K562 (cell line): ENCODE measurements at regions not wholly inside any gene's neighbourhood (a gene's known extent, or its start where the extent isn't known, plus 50 kb on each side); places are given as distances from the start of the nearest gene placed in this dataset.

Source experiments
- ATAC-seq: fragments of 200-7000 bp; cut with Tn5 transposase; 3 replicates; pipeline ENCODE4 v1.9.1; 2020; ENCODE audit warnings: moderate library complexity
- BruUV-seq: library from RNA; stranded (reverse); fragments of 400-500 nt; replicated peaks from 2 replicates; lab custom pipeline; 2021; lab: Mats Ljungman, UMichigan
- CTCF ChIA-PET: fragments of 300-600 bp; formaldehyde crosslinking; extraction: SDS; loops from one replicate; lab custom pipeline; 2021; ENCODE audit warnings: low intra/inter-chr PET ratio; lab: Yijun Ruan, JAX
- POLR2A ChIA-PET: fragments of 300-600, 350-650 bp; sonication (Branson Sonifier 250); formaldehyde crosslinking; extraction: SDS; loops from one replicate; lab custom pipeline; 2021; ENCODE audit warnings: antibody characterized with exemption, inconsistent platforms; lab: Yijun Ruan, JAX
- DNase-seq, 4 experiments: peaks; one replicate each; pipeline versions ENCODE4 v3.0.0 to v3.0.0-alpha.2; 2011 to 2018; ENCODE audit warnings: low spot score in 3 of 4, mixed read lengths in 3 of 4; ENCODE audit errors: extremely low read depth in 1 of 4
- FAIRE-seq: peaks from 2 replicates; lab custom pipeline; 2011; peaks lifted over from hg19 to GRCh38; lab: Jason Lieb, UNC
- H2AFZ ChIP-seq: 2 replicates; pipeline ENCODE4 v1.6.0; 2011; ENCODE audit warnings: low read depth, low read length, control low read depth, inconsistent platforms
- H3K27ac ChIP-seq: fragments of 200-600 bp; 3 replicates; pipeline ENCODE4 v1.8.0; 2011; ENCODE audit warnings: low read depth, mild to moderate bottlenecking, control low read depth, inconsistent platforms, low read length, moderate library complexity, mixed read lengths; ENCODE audit errors: extremely low read depth
- H3K27me3 ChIP-seq, 2 experiments: fragments of 300-600 bp in 1 of 2; 2 replicates in 1 of 2; 3 replicates in 1 of 2; pipeline versions ENCODE4 v1.6.0 to v1.8.0; 2011; ENCODE audit warnings: inconsistent platforms in 2 of 2, low read length in 2 of 2, mild to moderate bottlenecking in 1 of 2, mixed read lengths in 1 of 2, moderate library complexity in 1 of 2; ENCODE audit not compliant: control insufficient read depth in 2 of 2, insufficient read depth in 2 of 2
- H3K36me3 ChIP-seq: fragments of 300-600 bp; 3 replicates; pipeline ENCODE4 v1.8.0; 2011; ENCODE audit warnings: mild to moderate bottlenecking, low read length, inconsistent platforms; ENCODE audit not compliant: control insufficient read depth, insufficient read depth
- H3K4me1 ChIP-seq, 2 experiments: fragments of 200-600 bp in 1 of 2; replicated peaks in 1 of 2; 2 replicates in 1 of 2; 3 replicates in 1 of 2; pipeline versions ENCODE4 v1.5.1 to v1.8.0; 2011; ENCODE audit warnings: inconsistent platforms in 2 of 2, low read length in 2 of 2, mild to moderate bottlenecking in 1 of 2, mixed read lengths in 1 of 2, moderate library complexity in 1 of 2; ENCODE audit not compliant: control insufficient read depth in 2 of 2, insufficient read depth in 2 of 2
- H3K4me2 ChIP-seq: 2 replicates; pipeline ENCODE4 v1.6.1; 2011; ENCODE audit warnings: low read length, control low read depth, inconsistent platforms, mixed read lengths; ENCODE audit not compliant: insufficient read depth
- H3K4me3 ChIP-seq: fragments of 200-600 bp; sonication (generic), shearing (Covaris generic); 2 replicates; pipeline ENCODE4 v1.5.1; 2016; ENCODE audit warnings: control low read depth, inconsistent platforms
- H3K79me2 ChIP-seq: fragments of 200-600 bp; 3 replicates; pipeline ENCODE4 v1.8.0; 2011; ENCODE audit warnings: low read length, inconsistent platforms; ENCODE audit not compliant: control insufficient read depth, insufficient read depth
- H3K9ac ChIP-seq, 2 experiments: 2 replicates each; pipeline versions ENCODE4 v1.6.0 to v1.6.1; 2011; ENCODE audit warnings: low read depth in 2 of 2, low read length in 2 of 2, control low read depth in 1 of 2, inconsistent platforms in 1 of 2, mild to moderate bottlenecking in 1 of 2, mixed read lengths in 1 of 2; ENCODE audit not compliant: insufficient read depth in 1 of 2
- H3K9me1 ChIP-seq: one replicate; pipeline ENCODE4 v1.6.0; 2011; ENCODE audit warnings: inconsistent platforms, mild to moderate bottlenecking, low read length, moderate library complexity; ENCODE audit not compliant: control insufficient read depth, insufficient read depth
- H3K9me3 ChIP-seq: replicated peaks from 2 replicates; pipeline ENCODE4 v1.5.1; 2011; ENCODE audit warnings: low read depth, low read length, inconsistent platforms; ENCODE audit not compliant: control insufficient read depth, insufficient read depth
- H4K20me1 ChIP-seq: replicated peaks from 2 replicates; pipeline ENCODE4 v1.6.1; 2011; ENCODE audit warnings: low read length, inconsistent platforms, mixed read lengths; ENCODE audit not compliant: control insufficient read depth, insufficient read depth
- CHD2 ChIP-seq: IDR thresholded peaks from 2 replicates; pipeline ENCODE4 v1.6.1; 2011; ENCODE audit warnings: low read depth, low read length
- CHD4 ChIP-seq: fragments of 200-600 bp; sonication (generic); IDR thresholded peaks from 3 replicates; pipeline ENCODE4 v1.6.1; 2012; ENCODE audit warnings: low read depth, mild to moderate bottlenecking, mixed read lengths, low read length, inconsistent platforms; ENCODE audit not compliant: insufficient read depth, insufficient replicate concordance, poor library complexity, severe bottlenecking
- EP400 ChIP-seq: fragments of 450-650 bp; IDR thresholded peaks from 2 replicates; pipeline ENCODE4 v1.6.1; 2017; ENCODE audit warnings: antibody characterized with exemption, mild to moderate bottlenecking, moderate library complexity
- FUS ChIP-seq: fragments of 200-400 bp; formaldehyde crosslinking; optimal IDR thresholded peaks from 2 replicates; pipeline ENCODE3; 2017; ENCODE audit warnings: low read depth, low read length
- KLF13 ChIP-seq: fragments of 450-650 bp; IDR thresholded peaks from 2 replicates; pipeline ENCODE4 v1.6.1; 2016; ENCODE audit warnings: missing genetic modification characterization, low read depth, mild to moderate bottlenecking, missing compliant biosample characterization, moderate library complexity, borderline replicate concordance
- PHTF2 ChIP-seq: fragments of 250-450 bp; sonication (Bioruptor Pico); IDR thresholded peaks from 2 replicates; pipeline ENCODE4 v1.5.0; 2021; ENCODE audit warnings: mild to moderate bottlenecking
- PYGO2 ChIP-seq: fragments of 450-650 bp; IDR thresholded peaks from 2 replicates; pipeline ENCODE4 v1.6.1; 2016; ENCODE audit warnings: mild to moderate bottlenecking, missing genetic modification characterization, moderate library complexity, missing compliant biosample characterization
- SMARCA4 ChIP-seq: fragments of 450-650 bp; IDR thresholded peaks from 2 replicates; pipeline ENCODE4 v1.6.1; 2016
- SMARCC2 ChIP-seq: fragments of 450-650 bp; IDR thresholded peaks from 2 replicates; pipeline ENCODE4 v1.6.1; 2017; ENCODE audit warnings: antibody characterized with exemption, moderate library complexity, mild to moderate bottlenecking, low read depth
- TEAD1 ChIP-seq, 2 experiments: fragments of 450-650 bp in 1 of 2; sonication (generic) in 1 of 2; formaldehyde crosslinking; IDR thresholded peaks; 2 replicates each; pipeline versions ENCODE4 v1.4.0 to v1.8.0; 2020 to 2022; ENCODE audit warnings: mild to moderate bottlenecking in 2 of 2, missing genetic modification reagents in 1 of 2
- U2AF2 ChIP-seq: fragments of 200-400 bp; formaldehyde crosslinking; optimal IDR thresholded peaks from 2 replicates; pipeline ENCODE3; 2017; ENCODE audit warnings: low read depth, mild to moderate bottlenecking, low read length
- ZNF57 ChIP-seq: fragments of 450-650 bp; formaldehyde crosslinking; IDR thresholded peaks from 2 replicates; pipeline ENCODE4 v1.4.0; 2020; ENCODE audit warnings: mild to moderate bottlenecking, moderate library complexity
- ZNF696 ChIP-seq: fragments of 250-450 bp; sonication (Bioruptor Pico); conservative IDR thresholded peaks from 2 replicates; pipeline ENCODE4 v1.4.0; 2020; ENCODE audit warnings: mild to moderate bottlenecking, moderate library complexity
- ZNF717 ChIP-seq: fragments of 250-450 bp; sonication (Bioruptor Pico); IDR thresholded peaks from 2 replicates; pipeline ENCODE4 v1.5.0; 2021
- WGBS: fragments of 100-300 bp; shearing (Covaris generic); methylation state at CpG from one replicate; pipeline ENCODE4 v1.1.6; 2016; ENCODE audit warnings: low coverage, mixed read lengths; ENCODE audit not compliant: insufficient coverage; ENCODE audit errors: missing lambda C conversion rate; 5-methylcytosine and 5-hydroxymethylcytosine counted together
- in situ Hi-C: fragments of 300-500 bp; cut with MboI; formaldehyde crosslinking; loops from 4 replicates; pipeline ENCODE4 v1.15.0; 2018; ENCODE audit warnings: inconsistent platforms, mixed read lengths
- intact Hi-C: fragments of 100-400 bp; cut with micrococcal nuclease; formaldehyde crosslinking; loops from 2 replicates; pipeline ENCODE4 v1.14.2; 2022
- TF ChIP-seq, protein P1 (sequence below): fragments of 250-450 bp; sonication (Bioruptor Pico); IDR thresholded peaks from 2 replicates; pipeline ENCODE4 v1.6.1; 2021; ENCODE audit warnings: mild to moderate bottlenecking
- TF ChIP-seq, protein P2 (sequence below): fragments of 450-650 bp; conservative IDR thresholded peaks from 2 replicates; pipeline ENCODE4 v1.6.1; 2016; ENCODE audit warnings: missing genetic modification characterization, low read depth, mild to moderate bottlenecking, control low read depth, missing compliant biosample characterization
- TF ChIP-seq, protein P3 (sequence below): fragments of 250-450 bp; sonication (Bioruptor Pico); IDR thresholded peaks from 2 replicates; pipeline ENCODE4 v1.8.0; 2021; ENCODE audit warnings: moderate library complexity, mild to moderate bottlenecking, inconsistent platforms
- TF ChIP-seq, protein P4 (sequence below): fragments of 450-650 bp; formaldehyde crosslinking; IDR thresholded peaks from 2 replicates; pipeline ENCODE4 v1.4.0; 2020; ENCODE audit warnings: mild to moderate bottlenecking, mixed read lengths
- TF ChIP-seq, protein P5 (sequence below): fragments of 450-650 bp; IDR thresholded peaks from 2 replicates; pipeline ENCODE4 v1.6.1; 2017; ENCODE audit warnings: antibody characterized with exemption

DNA sequence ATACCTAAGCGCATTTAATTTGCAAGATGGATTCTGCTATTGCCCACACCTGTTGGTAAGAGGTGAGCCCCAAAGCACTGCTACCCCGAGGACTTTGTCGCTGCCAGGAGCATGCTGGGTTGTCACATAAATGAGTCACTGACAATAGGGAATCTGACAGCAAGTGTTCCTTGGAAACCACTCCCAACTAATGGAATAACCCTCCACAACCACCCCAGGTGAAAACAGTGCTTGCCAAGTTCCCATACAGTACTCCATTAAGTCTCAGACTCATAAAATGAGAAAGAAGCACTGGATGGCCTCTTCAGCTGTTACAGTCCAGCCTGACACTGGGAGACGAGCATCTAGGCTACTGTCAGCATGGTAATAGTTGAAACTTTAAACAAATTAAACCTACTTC lies 108.6 kb downstream of the EFNB2 start:
- no peak overlapping the region for H2AFZ ChIP-seq
- no peak overlapping the region for H3K9ac ChIP-seq
- H3K79me2 ChIP-seq: no peaks in the 10 kb centered on the region
- no peak for DNase-seq
- no peaks in the 10 kb centered on the region for H3K36me3 ChIP-seq
- ATAC-seq: no peak
- FAIRE-seq: no peak
- intact Hi-C loops (no loop called here), in situ Hi-C loops (no loop called here)
- H3K9me3 ChIP-seq: no peaks in the 10 kb centered on the region
- H3K4me2 ChIP-seq: no peak overlapping the region
- no peaks in the 10 kb centered on the region for H4K20me1 ChIP-seq
- no peak overlapping the region for H3K27ac ChIP-seq
- CTCF ChIA-PET: no interaction called here
- BruUV-seq: no TSS peak
- H3K27me3 ChIP-seq: no peaks in the 10 kb centered on the region
- no peak overlapping the region for H3K4me3 ChIP-seq
- no peaks in the 10 kb centered on the region for H3K9me1 ChIP-seq
- H3K4me1 ChIP-seq: no peaks in the 10 kb centered on the region
- no peak for TF ChIP-seq SMARCC2
- no peak for TF ChIP-seq PHTF2 (CRISPR knock-in tag)
- TF ChIP-seq, protein P1, sequence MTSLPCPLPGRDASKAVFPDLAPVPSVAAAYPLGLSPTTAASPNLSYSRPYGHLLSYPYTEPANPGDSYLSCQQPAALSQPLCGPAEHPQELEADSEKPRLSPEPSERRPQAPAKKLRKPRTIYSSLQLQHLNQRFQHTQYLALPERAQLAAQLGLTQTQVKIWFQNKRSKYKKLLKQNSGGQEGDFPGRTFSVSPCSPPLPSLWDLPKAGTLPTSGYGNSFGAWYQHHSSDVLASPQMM (CRISPR knock-in tag): no peak
- TF ChIP-seq, protein P2, sequence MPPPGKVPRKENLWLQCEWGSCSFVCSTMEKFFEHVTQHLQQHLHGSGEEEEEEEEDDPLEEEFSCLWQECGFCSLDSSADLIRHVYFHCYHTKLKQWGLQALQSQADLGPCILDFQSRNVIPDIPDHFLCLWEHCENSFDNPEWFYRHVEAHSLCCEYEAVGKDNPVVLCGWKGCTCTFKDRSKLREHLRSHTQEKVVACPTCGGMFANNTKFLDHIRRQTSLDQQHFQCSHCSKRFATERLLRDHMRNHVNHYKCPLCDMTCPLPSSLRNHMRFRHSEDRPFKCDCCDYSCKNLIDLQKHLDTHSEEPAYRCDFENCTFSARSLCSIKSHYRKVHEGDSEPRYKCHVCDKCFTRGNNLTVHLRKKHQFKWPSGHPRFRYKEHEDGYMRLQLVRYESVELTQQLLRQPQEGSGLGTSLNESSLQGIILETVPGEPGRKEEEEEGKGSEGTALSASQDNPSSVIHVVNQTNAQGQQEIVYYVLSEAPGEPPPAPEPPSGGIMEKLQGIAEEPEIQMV (tag): no peak
- no peak for TF ChIP-seq EP400
- TF ChIP-seq ZNF717: no peak
- no peak for TF ChIP-seq CHD2
- TF ChIP-seq FUS: no peak
- TF ChIP-seq PYGO2 (tag): no peak
- no peak for TF ChIP-seq KLF13 (tag)
- TF ChIP-seq TEAD1 (CRISPR knock-in tag; IDR thresholded peaks at IDR 0.05): no peak
- TF ChIP-seq, protein P3, sequence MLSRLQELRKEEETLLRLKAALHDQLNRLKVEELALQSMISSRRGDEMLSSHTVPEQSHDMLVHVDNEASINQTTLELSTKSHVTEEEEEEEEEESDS (CRISPR knock-in tag): no peak
- TF ChIP-seq, protein P4, sequence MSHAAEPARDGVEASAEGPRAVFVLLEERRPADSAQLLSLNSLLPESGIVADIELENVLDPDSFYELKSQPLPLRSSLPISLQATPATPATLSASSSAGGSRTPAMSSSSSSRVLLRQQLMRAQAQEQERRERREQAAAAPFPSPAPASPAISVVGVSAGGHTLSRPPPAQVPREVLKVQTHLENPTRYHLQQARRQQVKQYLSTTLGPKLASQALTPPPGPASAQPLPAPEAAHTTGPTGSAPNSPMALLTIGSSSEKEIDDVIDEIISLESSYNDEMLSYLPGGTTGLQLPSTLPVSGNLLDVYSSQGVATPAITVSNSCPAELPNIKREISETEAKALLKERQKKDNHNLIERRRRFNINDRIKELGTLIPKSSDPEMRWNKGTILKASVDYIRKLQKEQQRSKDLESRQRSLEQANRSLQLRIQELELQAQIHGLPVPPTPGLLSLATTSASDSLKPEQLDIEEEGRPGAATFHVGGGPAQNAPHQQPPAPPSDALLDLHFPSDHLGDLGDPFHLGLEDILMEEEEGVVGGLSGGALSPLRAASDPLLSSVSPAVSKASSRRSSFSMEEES (CRISPR knock-in tag): no peak
- TF ChIP-seq, protein P5, sequence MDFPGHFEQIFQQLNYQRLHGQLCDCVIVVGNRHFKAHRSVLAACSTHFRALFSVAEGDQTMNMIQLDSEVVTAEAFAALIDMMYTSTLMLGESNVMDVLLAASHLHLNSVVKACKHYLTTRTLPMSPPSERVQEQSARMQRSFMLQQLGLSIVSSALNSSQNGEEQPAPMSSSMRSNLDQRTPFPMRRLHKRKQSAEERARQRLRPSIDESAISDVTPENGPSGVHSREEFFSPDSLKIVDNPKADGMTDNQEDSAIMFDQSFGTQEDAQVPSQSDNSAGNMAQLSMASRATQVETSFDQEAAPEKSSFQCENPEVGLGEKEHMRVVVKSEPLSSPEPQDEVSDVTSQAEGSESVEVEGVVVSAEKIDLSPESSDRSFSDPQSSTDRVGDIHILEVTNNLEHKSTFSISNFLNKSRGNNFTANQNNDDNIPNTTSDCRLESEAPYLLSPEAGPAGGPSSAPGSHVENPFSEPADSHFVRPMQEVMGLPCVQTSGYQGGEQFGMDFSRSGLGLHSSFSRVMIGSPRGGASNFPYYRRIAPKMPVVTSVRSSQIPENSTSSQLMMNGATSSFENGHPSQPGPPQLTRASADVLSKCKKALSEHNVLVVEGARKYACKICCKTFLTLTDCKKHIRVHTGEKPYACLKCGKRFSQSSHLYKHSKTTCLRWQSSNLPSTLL: no peak
- TF ChIP-seq CHD4: no peak
- TF ChIP-seq U2AF2: no peak
- TF ChIP-seq ZNF57 (CRISPR knock-in tag): no peak
- TF ChIP-seq ZNF696: no peak
- TF ChIP-seq SMARCA4: no peak
- 0% methylated on average over 4 of the region's 4 CpGs for WGBS
- POLR2A ChIA-PET: no interaction called here
